DMS153 treated with DMSO at 0.1 percent for 48 hours (cell line): ENCODE measurements at regions not wholly inside any gene's neighbourhood (a gene's known extent, or its start where the extent isn't known, plus 50 kb on each side); places are given as distances from the start of the nearest gene placed in this dataset.

Source experiments
- DNase-seq: peaks from one replicate; lab custom pipeline; 2025; ENCODE audit not compliant: unreplicated experiment; lab: John Stamatoyannopoulos, UW

GRCh38 chr13:26942184-26942583, 181.6 kb upstream of the GPR12 start:
- DNase-seq: no peak

GRCh38 chr13:26941345-26942174, 181.0 kb upstream of the GPR12 start:
- no peak for DNase-seq

- no peak for DNase-seq
Observed at GRCh38 chr13:26934096-26934495, 173.5 kb upstream of the GPR12 start.

GRCh38 chr13:26932465-26932864, 171.9 kb upstream of the GPR12 start:
- DNase-seq: no peak

GRCh38 chr13:26929971-26930730, 169.6 kb upstream of the GPR12 start:
- DNase-seq: peak; percentile 62

GRCh38 chr13:26927511-26927910, 166.9 kb upstream of the GPR12 start:
- DNase-seq: no peak

GRCh38 chr13:26926371-26926770, 165.8 kb upstream of the GPR12 start:
- no peak for DNase-seq

GRCh38 chr13:26923824-26924605, 163.4 kb upstream of the GPR12 start:
- no peak for DNase-seq

GRCh38 chr13:26921918-26922317, 161.3 kb upstream of the GPR12 start:
- DNase-seq: no peak

- no peak for DNase-seq
Observed at GRCh38 chr13:26920614-26921355, 160.2 kb upstream of the GPR12 start.

GRCh38 chr13:26919732-26920131, 159.1 kb upstream of the GPR12 start:
- DNase-seq: no peak

- no peak for DNase-seq
Observed at GRCh38 chr13:26919311-26919710, 158.7 kb upstream of the GPR12 start.

- peak; percentile 50 for DNase-seq
Observed at GRCh38 chr13:26914624-26915023, 154.0 kb upstream of the GPR12 start.

- no peak for DNase-seq
Observed at GRCh38 chr13:26914148-26914547, 153.6 kb upstream of the GPR12 start.

- DNase-seq: no peak
Observed at GRCh38 chr13:26910754-26911465, 150.3 kb upstream of the GPR12 start.

- no peak for DNase-seq
Observed at GRCh38 chr13:26909477-26909876, 148.9 kb upstream of the GPR12 start.

GRCh38 chr13:26908126-26908525, 147.5 kb upstream of the GPR12 start:
- DNase-seq: no peak

- DNase-seq: no peak
Observed at GRCh38 chr13:26899202-26899601, 138.6 kb upstream of the GPR12 start.

- DNase-seq: no peak
Observed at GRCh38 chr13:26897706-26898550, 137.3 kb upstream of the GPR12 start.
